GM12878 (cell line): ENCODE measurements at regions not wholly inside any gene's neighbourhood (a gene's known extent, or its start where the extent isn't known, plus 50 kb on each side); places are given as distances from the start of the nearest gene placed in this dataset.

Experiments
- TCF3 ChIP-seq: IDR thresholded peaks from 2 replicates; pipeline ENCODE4 v1.6.1; 2012; ENCODE audit warnings: low read depth, mild to moderate bottlenecking, low read length, borderline replicate concordance; ENCODE audit not compliant: insufficient read depth
- TF ChIP-seq, protein P1 (sequence below), 3 experiments: IDR thresholded peaks in 2 of 3; conservative IDR thresholded peaks in 1 of 3; 2 replicates each; pipeline ENCODE4 v1.5.1; 2011; ENCODE audit warnings: low read depth in 3 of 3, low read length in 3 of 3, mild to moderate bottlenecking in 3 of 3, control low read depth in 2 of 3, moderate library complexity in 2 of 3, inconsistent platforms in 1 of 3, mixed read lengths in 1 of 3; ENCODE audit not compliant: control insufficient read depth in 2 of 3, insufficient read depth in 1 of 3; ENCODE audit errors: extremely low read depth in 1 of 3
- TF ChIP-seq, protein P2 (sequence below): IDR thresholded peaks from 2 replicates; pipeline ENCODE4 v1.6.1; 2012; ENCODE audit warnings: mild to moderate bottlenecking, low read depth, low read length
- TF ChIP-seq, protein P3 (sequence below): IDR thresholded peaks from 2 replicates; pipeline ENCODE4 v1.6.1; 2011; ENCODE audit warnings: low read depth, mild to moderate bottlenecking, low read length, moderate library complexity, borderline replicate concordance; ENCODE audit errors: extremely low read depth

DNA sequence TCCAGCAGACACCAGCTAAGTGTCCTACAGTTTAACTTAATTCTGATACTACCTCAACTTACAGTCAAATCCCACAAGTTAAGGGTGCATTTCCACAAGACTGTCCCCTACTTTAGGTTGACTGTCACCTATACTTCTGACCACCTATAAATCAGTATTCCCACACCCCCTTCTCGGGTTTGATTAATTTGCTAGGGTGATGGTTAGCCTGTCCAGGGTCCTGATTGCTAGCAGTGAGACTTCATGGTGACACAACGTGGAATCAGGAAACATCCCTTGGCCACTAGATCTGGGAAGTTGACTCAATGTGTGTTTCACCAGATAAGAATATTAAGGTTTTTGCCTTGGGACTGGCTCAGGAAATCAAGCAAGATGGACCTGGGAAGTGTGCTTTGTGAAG, 88.4 kb downstream of the OR13A1 start:
- TF ChIP-seq, protein P1, sequence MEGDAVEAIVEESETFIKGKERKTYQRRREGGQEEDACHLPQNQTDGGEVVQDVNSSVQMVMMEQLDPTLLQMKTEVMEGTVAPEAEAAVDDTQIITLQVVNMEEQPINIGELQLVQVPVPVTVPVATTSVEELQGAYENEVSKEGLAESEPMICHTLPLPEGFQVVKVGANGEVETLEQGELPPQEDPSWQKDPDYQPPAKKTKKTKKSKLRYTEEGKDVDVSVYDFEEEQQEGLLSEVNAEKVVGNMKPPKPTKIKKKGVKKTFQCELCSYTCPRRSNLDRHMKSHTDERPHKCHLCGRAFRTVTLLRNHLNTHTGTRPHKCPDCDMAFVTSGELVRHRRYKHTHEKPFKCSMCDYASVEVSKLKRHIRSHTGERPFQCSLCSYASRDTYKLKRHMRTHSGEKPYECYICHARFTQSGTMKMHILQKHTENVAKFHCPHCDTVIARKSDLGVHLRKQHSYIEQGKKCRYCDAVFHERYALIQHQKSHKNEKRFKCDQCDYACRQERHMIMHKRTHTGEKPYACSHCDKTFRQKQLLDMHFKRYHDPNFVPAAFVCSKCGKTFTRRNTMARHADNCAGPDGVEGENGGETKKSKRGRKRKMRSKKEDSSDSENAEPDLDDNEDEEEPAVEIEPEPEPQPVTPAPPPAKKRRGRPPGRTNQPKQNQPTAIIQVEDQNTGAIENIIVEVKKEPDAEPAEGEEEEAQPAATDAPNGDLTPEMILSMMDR (IDR thresholded peaks at IDR 0.05 in 2 of 3, conservative IDR thresholded peaks at IDR 0.05 in 1 of 3; ENCODE audit: control insufficient read depth in 2 of 3, extremely low read depth in 1 of 3, insufficient read depth in 1 of 3, low read depth in 3 of 3, low read length in 3 of 3): no peak
- TF ChIP-seq, protein P2, sequence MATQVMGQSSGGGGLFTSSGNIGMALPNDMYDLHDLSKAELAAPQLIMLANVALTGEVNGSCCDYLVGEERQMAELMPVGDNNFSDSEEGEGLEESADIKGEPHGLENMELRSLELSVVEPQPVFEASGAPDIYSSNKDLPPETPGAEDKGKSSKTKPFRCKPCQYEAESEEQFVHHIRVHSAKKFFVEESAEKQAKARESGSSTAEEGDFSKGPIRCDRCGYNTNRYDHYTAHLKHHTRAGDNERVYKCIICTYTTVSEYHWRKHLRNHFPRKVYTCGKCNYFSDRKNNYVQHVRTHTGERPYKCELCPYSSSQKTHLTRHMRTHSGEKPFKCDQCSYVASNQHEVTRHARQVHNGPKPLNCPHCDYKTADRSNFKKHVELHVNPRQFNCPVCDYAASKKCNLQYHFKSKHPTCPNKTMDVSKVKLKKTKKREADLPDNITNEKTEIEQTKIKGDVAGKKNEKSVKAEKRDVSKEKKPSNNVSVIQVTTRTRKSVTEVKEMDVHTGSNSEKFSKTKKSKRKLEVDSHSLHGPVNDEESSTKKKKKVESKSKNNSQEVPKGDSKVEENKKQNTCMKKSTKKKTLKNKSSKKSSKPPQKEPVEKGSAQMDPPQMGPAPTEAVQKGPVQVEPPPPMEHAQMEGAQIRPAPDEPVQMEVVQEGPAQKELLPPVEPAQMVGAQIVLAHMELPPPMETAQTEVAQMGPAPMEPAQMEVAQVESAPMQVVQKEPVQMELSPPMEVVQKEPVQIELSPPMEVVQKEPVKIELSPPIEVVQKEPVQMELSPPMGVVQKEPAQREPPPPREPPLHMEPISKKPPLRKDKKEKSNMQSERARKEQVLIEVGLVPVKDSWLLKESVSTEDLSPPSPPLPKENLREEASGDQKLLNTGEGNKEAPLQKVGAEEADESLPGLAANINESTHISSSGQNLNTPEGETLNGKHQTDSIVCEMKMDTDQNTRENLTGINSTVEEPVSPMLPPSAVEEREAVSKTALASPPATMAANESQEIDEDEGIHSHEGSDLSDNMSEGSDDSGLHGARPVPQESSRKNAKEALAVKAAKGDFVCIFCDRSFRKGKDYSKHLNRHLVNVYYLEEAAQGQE: no peak
- TF ChIP-seq, protein P3, sequence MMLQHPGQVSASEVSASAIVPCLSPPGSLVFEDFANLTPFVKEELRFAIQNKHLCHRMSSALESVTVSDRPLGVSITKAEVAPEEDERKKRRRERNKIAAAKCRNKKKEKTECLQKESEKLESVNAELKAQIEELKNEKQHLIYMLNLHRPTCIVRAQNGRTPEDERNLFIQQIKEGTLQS: no peak
- no peak for TF ChIP-seq TCF3
